WTC11 (cell line): ENCODE measurements at regions not wholly inside any gene's neighbourhood (a gene's known extent, or its start where the extent isn't known, plus 50 kb on each side); places are given as distances from the start of the nearest gene placed in this dataset.

Source experiments
- ELF4 ChIP-seq: sonication (generic); formaldehyde crosslinking; IDR thresholded peaks from 2 replicates; pipeline ENCODE4 v1.8.1; 2022; ENCODE audit warnings: low read depth, mild to moderate bottlenecking, moderate library complexity, missing genetic modification reagents
- TF ChIP-seq, protein P1 (sequence below): fragments of 200-600 bp; IDR thresholded peaks from 2 replicates; pipeline ENCODE4 v1.8.0; 2022; ENCODE audit warnings: antibody characterized with exemption

DNA sequence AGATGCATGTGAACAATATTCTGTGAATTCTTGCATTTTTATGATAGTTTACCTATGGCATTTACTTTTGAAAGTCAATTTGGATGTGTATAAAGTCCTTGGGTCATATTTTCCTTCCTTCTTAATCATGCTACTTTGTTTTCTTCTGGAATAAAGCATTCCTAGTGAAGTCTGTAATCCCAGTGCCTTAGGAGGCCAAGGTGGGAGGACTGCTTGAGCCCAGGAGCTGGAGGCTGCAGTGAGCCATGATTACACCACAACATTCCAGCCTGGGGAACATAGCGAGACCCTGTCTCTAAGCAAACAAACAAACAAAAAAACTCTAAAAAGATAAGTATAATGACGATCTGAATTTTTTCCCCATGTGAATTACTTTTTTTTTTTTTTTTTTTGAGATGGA lies 69.7 kb upstream of the SYNCRIP start:
- no peak for TF ChIP-seq ELF4 (CRISPR knock-in tag)
- TF ChIP-seq, protein P1, sequence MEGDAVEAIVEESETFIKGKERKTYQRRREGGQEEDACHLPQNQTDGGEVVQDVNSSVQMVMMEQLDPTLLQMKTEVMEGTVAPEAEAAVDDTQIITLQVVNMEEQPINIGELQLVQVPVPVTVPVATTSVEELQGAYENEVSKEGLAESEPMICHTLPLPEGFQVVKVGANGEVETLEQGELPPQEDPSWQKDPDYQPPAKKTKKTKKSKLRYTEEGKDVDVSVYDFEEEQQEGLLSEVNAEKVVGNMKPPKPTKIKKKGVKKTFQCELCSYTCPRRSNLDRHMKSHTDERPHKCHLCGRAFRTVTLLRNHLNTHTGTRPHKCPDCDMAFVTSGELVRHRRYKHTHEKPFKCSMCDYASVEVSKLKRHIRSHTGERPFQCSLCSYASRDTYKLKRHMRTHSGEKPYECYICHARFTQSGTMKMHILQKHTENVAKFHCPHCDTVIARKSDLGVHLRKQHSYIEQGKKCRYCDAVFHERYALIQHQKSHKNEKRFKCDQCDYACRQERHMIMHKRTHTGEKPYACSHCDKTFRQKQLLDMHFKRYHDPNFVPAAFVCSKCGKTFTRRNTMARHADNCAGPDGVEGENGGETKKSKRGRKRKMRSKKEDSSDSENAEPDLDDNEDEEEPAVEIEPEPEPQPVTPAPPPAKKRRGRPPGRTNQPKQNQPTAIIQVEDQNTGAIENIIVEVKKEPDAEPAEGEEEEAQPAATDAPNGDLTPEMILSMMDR, result no peak
